PC-3 (cell line): ENCODE measurements at regions not wholly inside any gene's neighbourhood (a gene's known extent, or its start where the extent isn't known, plus 50 kb on each side); places are given as distances from the start of the nearest gene placed in this dataset.

Source experiments
- EZH2 ChIP-seq: fragments of 300-600 bp; sonication (generic); IDR thresholded peaks from one replicate; pipeline ENCODE4 v1.6.1; 2017; ENCODE audit warnings: antibody characterized with exemption, mild to moderate bottlenecking, low read length; ENCODE audit not compliant: unreplicated experiment
- EZH2phosphoT487 ChIP-seq: fragments of 300-600 bp; sonication (generic); IDR thresholded peaks from 2 replicates; pipeline ENCODE4 v1.6.1; 2018; ENCODE audit warnings: mild to moderate bottlenecking, antibody characterized with exemption, low read length, borderline replicate concordance
- TF ChIP-seq, protein P1 (sequence below): fragments of 300-600 bp; sonication (generic); conservative IDR thresholded peaks from 2 replicates; pipeline ENCODE4 v1.5.1; 2017; ENCODE audit warnings: antibody characterized with exemption, low read depth, mild to moderate bottlenecking, low read length

DNA sequence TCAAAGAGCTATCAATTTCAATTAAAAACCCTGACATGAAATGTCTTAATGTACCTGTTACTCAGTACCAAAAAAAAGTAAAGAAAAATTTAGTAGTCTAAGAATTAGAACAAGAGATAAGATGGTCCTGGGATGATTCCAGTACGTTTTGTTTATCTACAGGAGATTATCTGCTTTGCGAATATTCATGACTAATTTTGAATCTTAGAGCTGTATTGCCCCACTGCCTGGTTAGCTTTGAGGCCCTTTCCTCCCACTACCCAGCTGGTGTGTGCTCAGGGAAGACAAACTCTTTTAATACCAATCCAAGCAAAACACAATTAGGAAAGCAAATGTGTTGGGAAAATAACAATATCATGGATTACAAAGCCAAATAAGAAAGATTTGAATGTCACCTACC lies 263.5 kb downstream of the FOXG1 start:
- TF ChIP-seq, protein P1, sequence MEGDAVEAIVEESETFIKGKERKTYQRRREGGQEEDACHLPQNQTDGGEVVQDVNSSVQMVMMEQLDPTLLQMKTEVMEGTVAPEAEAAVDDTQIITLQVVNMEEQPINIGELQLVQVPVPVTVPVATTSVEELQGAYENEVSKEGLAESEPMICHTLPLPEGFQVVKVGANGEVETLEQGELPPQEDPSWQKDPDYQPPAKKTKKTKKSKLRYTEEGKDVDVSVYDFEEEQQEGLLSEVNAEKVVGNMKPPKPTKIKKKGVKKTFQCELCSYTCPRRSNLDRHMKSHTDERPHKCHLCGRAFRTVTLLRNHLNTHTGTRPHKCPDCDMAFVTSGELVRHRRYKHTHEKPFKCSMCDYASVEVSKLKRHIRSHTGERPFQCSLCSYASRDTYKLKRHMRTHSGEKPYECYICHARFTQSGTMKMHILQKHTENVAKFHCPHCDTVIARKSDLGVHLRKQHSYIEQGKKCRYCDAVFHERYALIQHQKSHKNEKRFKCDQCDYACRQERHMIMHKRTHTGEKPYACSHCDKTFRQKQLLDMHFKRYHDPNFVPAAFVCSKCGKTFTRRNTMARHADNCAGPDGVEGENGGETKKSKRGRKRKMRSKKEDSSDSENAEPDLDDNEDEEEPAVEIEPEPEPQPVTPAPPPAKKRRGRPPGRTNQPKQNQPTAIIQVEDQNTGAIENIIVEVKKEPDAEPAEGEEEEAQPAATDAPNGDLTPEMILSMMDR, result no peak
- TF ChIP-seq EZH2, result no peak
- no peak for TF ChIP-seq EZH2phosphoT487
